Left lung (tissue), 4 donors: ENCODE measurements at regions not wholly inside any gene's neighbourhood (a gene's known extent, or its start where the extent isn't known, plus 50 kb on each side); places are given as distances from the start of the nearest gene placed in this dataset.
A peak's percentile ranks its signal among the peaks of the same experiment; 100 is the strongest.

Experiments
- ATAC-seq: fragments of 200-7000 bp; cut with Tn5 transposase; one replicate; pipeline ENCODE4 v1.9.1; 2020; ENCODE audit warnings: moderate library complexity
- DNase-seq, 4 donors: peaks; one replicate each; pipeline ENCODE4 v3.0.0-alpha.2; 2013 to 2020
- H3K27ac ChIP-seq, 2 donors: fragments of 200-600 bp; sonication (generic) in 1 of 2; one replicate each; pipeline versions ENCODE4 v1.5.0 to v1.8.0; 2020 to 2021
- H3K27me3 ChIP-seq, 2 donors: fragments of 200-600 bp; sonication (generic) in 1 of 2; one replicate each; pipeline versions ENCODE4 v1.5.0 to v1.8.0; 2020 to 2021
- H3K36me3 ChIP-seq, 2 donors: fragments of 200-600 bp; sonication (generic) in 1 of 2; one replicate each; pipeline versions ENCODE4 v1.5.0 to v1.8.0; 2020 to 2021
- H3K4me1 ChIP-seq, 2 donors: fragments of 200-600 bp; one replicate each; pipeline ENCODE4 v1.8.0; 2021
- H3K4me3 ChIP-seq, 2 donors: fragments of 200-600 bp; sonication (generic) in 1 of 2; one replicate each; pipeline versions ENCODE4 v1.5.0 to v1.8.0; 2020 to 2021; ENCODE audit warnings: mild to moderate bottlenecking in 1 of 2
- H3K9me3 ChIP-seq, 2 donors: fragments of 200-600 bp; sonication (generic) in 1 of 2; one replicate each; pipeline versions ENCODE4 v1.5.0 to v1.8.0; 2020 to 2021
- intact Hi-C, 2 donors: fragments of 100-400 bp; cut with DNase I; formaldehyde crosslinking; loops; one replicate each; pipeline versions ENCODE4 v1.11.2 to v1.14.2; 2022
- TF ChIP-seq, protein P1 (sequence below), 2 donors: fragments of 200-600 bp; sonication (generic) in 1 of 2; IDR thresholded peaks; one replicate each; pipeline versions ENCODE4 v1.5.0 to v1.8.0; 2021; ENCODE audit warnings: antibody characterized with exemption in 2 of 2
- donor health status: DM: no; HTN: yes; CAD: no.
- donor health status: DM: no; HTN: no; CAD: no.

DNA sequence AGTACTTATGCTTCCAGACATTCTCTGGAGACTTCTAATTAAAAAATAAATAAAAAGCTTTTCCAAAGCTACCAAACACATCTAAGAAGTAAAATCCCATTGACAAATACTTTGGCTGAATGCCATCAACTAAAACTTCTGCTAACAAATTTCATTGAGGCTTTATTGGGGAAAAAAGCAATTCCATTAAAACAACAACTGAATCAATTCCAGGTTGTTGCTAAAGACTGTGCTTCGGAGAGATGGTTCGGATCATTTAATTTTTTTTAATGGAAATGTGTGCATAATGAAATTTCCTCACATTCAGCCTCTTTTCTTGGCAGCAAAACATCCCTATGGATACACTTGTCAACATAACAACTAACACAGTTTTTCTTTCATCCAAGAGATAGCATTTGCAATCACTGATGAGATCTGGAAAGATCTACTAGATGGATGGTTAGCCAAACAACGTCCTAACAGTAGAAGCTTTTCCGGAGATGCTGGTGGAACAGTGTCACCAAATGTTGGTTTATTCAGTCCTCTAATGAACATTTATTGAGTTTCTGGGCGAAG lies 446.1 kb upstream of the FAM98A start:
- no peaks in the 10 kb centered on the region for H3K9me3 ChIP-seq
- H3K4me3 ChIP-seq = no peak overlapping the region
- intact Hi-C loops = no loop called here
- ATAC-seq = no peak
- no peak for DNase-seq
- H3K27ac ChIP-seq = no peak overlapping the region
- no peaks in the 10 kb centered on the region for H3K4me1 ChIP-seq
- TF ChIP-seq, protein P1, sequence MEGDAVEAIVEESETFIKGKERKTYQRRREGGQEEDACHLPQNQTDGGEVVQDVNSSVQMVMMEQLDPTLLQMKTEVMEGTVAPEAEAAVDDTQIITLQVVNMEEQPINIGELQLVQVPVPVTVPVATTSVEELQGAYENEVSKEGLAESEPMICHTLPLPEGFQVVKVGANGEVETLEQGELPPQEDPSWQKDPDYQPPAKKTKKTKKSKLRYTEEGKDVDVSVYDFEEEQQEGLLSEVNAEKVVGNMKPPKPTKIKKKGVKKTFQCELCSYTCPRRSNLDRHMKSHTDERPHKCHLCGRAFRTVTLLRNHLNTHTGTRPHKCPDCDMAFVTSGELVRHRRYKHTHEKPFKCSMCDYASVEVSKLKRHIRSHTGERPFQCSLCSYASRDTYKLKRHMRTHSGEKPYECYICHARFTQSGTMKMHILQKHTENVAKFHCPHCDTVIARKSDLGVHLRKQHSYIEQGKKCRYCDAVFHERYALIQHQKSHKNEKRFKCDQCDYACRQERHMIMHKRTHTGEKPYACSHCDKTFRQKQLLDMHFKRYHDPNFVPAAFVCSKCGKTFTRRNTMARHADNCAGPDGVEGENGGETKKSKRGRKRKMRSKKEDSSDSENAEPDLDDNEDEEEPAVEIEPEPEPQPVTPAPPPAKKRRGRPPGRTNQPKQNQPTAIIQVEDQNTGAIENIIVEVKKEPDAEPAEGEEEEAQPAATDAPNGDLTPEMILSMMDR (IDR thresholded peaks at IDR 0.05) = no peak
- H3K36me3 ChIP-seq = no peaks in the 10 kb centered on the region
- no peaks in the 10 kb centered on the region for H3K27me3 ChIP-seq

- DNase-seq (peak in 1 of 4 donors; percentile 5), ATAC-seq (no peak)
- TF ChIP-seq, protein P1 (IDR thresholded peaks at IDR 0.05) = no peak
- Histone ChIP-seq H3K27ac (no peak overlapping the region), H3K27me3 (no peaks in the 10 kb centered on the region), H3K36me3 (no peaks in the 10 kb centered on the region), H3K9me3 (no peaks in the 10 kb centered on the region), H3K4me3 (no peak overlapping the region), H3K4me1 (no peaks in the 10 kb centered on the region)
- intact Hi-C loops = no loop called here
Observed at GRCh38 chr2:34037886-34038285, 438.8 kb upstream of the FAM98A start.

GRCh38 chr2:34037157-34037556 lies 438.1 kb upstream of the FAM98A start:
- Histone ChIP-seq H3K9me3 (no peaks in the 10 kb centered on the region), H3K4me1 (no peaks in the 10 kb centered on the region), H3K36me3 (no peaks in the 10 kb centered on the region), H3K27ac (no peak overlapping the region), H3K27me3 (no peaks in the 10 kb centered on the region), H3K4me3 (no peak overlapping the region)
- intact Hi-C loops = no loop called here
- TF ChIP-seq, protein P1 (IDR thresholded peaks at IDR 0.05) = no peak
- no peak for ATAC-seq
- DNase-seq = no peak

GRCh38 chr2:34031097-34031496 lies 432.0 kb upstream of the FAM98A start:
- H3K4me1 ChIP-seq = no peaks in the 10 kb centered on the region
- no peaks in the 10 kb centered on the region for H3K27me3 ChIP-seq
- no peak overlapping the region for H3K4me3 ChIP-seq
- ATAC-seq (no peak), DNase-seq (no peak)
- no peaks in the 10 kb centered on the region for H3K9me3 ChIP-seq
- H3K36me3 ChIP-seq = no peaks in the 10 kb centered on the region
- TF ChIP-seq, protein P1 (IDR thresholded peaks at IDR 0.05) = no peak
- H3K27ac ChIP-seq = no peak overlapping the region
- intact Hi-C loops = no loop called here

GRCh38 chr2:34030273-34030672 lies 431.2 kb upstream of the FAM98A start:
- DNase-seq (no peak), ATAC-seq (no peak)
- intact Hi-C loops = no loop called here
- Histone ChIP-seq H3K36me3 (no peaks in the 10 kb centered on the region), H3K27ac (no peak overlapping the region), H3K27me3 (no peaks in the 10 kb centered on the region), H3K4me3 (no peak overlapping the region), H3K9me3 (no peaks in the 10 kb centered on the region), H3K4me1 (no peaks in the 10 kb centered on the region)
- TF ChIP-seq, protein P1 (IDR thresholded peaks at IDR 0.05) = no peak
